GM12864 (cell line): ENCODE measurements at regions not wholly inside any gene's neighbourhood (a gene's known extent, or its start where the extent isn't known, plus 50 kb on each side); places are given as distances from the start of the nearest gene placed in this dataset.
"Not testable (repeated sequence)": the region's sequence is repeated elsewhere in the genome, so short reads cannot be mapped to it uniquely, and the experiment has no call there.

Experiments used
- DNase-seq: peaks from one replicate; pipeline ENCODE4 v3.0.0-alpha.2; 2011; ENCODE audit warnings: low read depth
- H3K4me3 ChIP-seq: 2 replicates; pipeline ENCODE4 v1.5.1; 2011; ENCODE audit warnings: mild to moderate bottlenecking, low read depth, low read length, control low read depth
- CTCF ChIP-seq: IDR thresholded peaks from 2 replicates; pipeline ENCODE4 v1.5.1; 2011; ENCODE audit warnings: low read depth, mild to moderate bottlenecking, moderate library complexity, low read length, control low read depth, inconsistent platforms; ENCODE audit errors: missing control alignments

GRCh38 chr6:167706313-167707109 is 120.2 kb upstream of the AFDN start:
- H3K4me3 ChIP-seq = no peak overlapping the region
- DNase-seq = peak; percentile 40
- no peak for TF ChIP-seq CTCF

DNA sequence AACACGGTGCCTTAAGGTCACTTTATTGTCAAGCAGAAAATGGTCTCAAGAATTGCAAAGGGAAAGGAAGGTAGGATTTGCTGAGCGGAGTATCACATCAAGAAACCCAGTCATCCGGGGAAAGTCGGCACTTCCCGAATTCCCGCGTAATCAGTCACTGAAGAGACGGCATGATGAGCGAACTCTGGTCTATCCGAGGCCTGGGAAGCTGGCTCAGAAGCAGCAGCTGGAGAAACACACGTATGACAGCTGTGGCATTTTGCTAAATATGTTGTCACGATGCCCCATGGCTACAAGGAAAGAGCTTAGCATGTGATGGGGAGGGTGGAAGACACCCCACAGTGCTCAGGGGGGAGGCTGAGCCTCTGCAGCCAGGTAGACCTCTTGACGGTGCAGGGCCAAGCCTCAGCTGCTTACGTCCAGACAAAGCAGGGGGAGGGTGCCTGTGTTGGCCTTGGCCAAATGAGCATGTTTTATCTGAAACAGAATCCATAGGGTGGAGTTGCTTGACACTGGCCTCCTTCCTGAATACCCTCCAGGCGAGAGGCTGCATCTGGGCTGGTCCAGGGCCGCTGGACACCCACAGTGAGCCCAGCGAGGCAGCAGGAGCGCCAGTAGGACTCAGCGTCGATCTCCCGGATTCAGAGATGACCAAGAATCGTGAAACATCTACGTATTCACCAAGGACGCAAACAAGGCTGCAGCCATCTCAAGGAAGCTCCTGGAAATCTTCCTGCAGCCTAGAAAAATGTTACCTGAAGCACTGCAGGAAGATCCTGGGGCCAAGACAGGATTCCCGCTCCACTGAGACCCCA is 118.8 kb upstream of the AFDN start:
- no peak for TF ChIP-seq CTCF
- no peak for DNase-seq
- no peak overlapping the region for H3K4me3 ChIP-seq

DNA sequence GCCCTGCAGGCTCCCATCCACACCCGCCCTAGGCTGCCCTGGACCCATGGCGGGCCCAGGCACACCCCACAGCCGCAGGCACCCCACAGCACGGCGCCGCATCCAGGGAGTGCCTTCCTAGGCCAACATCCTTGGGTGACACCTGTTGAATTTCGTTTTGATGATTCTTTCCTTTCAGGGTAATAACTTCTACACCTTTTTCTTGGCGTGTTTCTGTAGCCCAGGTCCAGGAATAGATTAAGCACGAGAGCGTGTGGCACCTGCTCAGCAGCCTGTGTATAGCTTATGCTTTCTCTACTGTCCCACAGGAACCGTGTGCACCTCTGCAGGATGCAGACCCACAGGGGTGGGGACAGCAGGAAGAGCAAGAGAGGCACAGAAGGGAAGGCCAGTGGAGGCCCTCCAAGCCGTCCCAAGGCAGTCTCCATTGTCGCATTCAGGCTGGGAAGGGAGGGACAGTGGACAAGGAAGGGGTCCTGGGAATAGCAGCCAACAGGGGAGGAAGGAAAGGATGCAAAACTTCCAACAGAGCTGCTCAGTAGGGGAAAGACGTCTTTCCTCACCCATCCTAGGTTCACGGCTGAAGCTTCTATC is 118.1 kb upstream of the AFDN start:
- no peak for DNase-seq
- TF ChIP-seq CTCF = no peak

DNA sequence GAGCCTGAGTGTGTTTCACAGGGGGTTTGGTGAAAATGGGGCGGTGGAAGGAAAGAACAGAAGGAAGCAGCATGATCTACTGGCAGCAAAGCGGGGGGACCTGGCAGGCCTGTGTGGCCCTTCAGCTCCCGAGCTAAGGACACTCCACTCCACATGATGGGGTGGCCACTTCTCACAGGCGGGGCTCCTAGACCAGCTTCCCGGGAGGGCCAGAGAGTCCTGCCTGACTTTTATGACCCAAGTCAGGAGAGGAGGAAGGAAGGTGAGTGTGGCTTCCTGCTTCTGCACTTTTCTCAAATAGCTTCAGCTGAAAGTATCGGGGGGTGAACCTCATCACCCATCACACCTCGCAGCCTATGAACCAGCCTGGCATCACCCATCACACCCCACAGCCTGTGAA is 117.5 kb upstream of the AFDN start:
- H3K4me3 ChIP-seq = no peak overlapping the region
- no peak for TF ChIP-seq CTCF
- DNase-seq = no peak

More for the DNA sequence above, 118.1 kb upstream of the AFDN start:
- H3K4me3 ChIP-seq = no peak overlapping the region

GRCh38 chr6:167709776-167710336 is 116.9 kb upstream of the AFDN start:
- not testable (repeated sequence) for DNase-seq

GRCh38 chr6:167710363-167710920 is 116.3 kb upstream of the AFDN start:
- TF ChIP-seq CTCF = no peak
- H3K4me3 ChIP-seq = no peak overlapping the region
- DNase-seq = no peak

More at GRCh38 chr6:167709776-167710336, 116.9 kb upstream of the AFDN start:
- not testable (repeated sequence) for H3K4me3 ChIP-seq

- TF ChIP-seq CTCF = no peak
- no peak for DNase-seq
- no peak overlapping the region for H3K4me3 ChIP-seq
These were observed 115.5 kb upstream of the AFDN start for GRCh38 chr6:167711211-167711610.
